NCI-H1694 treated with DMSO at 0.1 percent for 48 hours (cell line): ENCODE measurements at regions not wholly inside any gene's neighbourhood (a gene's known extent, or its start where the extent isn't known, plus 50 kb on each side); places are given as distances from the start of the nearest gene placed in this dataset.

Source experiments
- DNase-seq: peaks from one replicate; lab custom pipeline; 2025; lab: John Stamatoyannopoulos, UW

DNA sequence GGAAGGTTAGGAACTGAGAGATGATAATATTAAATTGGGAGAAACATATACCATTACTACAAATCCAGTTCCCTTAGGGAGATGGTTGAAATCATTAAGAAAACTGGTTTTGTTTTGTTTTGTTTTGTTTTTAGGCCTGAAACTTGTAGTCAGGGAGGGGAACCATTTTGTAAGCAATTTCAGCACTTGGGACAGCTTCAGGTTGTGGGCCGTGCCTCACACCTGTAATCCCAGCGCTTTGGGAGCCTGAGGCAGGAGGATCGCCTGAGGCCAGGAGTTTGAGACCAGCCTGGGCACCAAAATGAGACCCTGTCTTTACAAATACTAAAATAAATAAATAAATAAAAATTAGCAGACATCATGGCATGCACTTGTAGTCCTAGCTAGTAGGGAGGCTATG, 694.3 kb upstream of the NR5A2 start:
- DNase-seq, result no peak

DNA sequence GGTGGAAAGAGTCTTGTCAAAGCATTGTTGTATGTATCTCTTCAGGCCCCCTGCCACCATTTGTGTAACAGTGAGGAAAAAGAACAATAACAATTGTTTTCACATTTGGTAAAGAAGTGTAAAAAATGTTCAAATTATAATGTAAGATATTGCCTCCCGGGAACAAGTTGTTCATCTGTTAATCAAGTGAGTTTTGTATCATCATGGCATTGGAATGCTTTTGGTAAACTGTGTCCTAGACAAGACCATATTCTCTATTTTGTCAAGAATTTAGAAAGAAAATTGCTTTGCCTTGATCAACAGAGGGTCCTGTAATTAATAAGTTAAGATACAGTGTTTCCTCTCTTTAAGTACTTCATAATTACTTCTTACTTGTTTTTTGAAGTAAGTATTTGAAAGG, 692.0 kb upstream of the NR5A2 start:
- no peak for DNase-seq

DNA sequence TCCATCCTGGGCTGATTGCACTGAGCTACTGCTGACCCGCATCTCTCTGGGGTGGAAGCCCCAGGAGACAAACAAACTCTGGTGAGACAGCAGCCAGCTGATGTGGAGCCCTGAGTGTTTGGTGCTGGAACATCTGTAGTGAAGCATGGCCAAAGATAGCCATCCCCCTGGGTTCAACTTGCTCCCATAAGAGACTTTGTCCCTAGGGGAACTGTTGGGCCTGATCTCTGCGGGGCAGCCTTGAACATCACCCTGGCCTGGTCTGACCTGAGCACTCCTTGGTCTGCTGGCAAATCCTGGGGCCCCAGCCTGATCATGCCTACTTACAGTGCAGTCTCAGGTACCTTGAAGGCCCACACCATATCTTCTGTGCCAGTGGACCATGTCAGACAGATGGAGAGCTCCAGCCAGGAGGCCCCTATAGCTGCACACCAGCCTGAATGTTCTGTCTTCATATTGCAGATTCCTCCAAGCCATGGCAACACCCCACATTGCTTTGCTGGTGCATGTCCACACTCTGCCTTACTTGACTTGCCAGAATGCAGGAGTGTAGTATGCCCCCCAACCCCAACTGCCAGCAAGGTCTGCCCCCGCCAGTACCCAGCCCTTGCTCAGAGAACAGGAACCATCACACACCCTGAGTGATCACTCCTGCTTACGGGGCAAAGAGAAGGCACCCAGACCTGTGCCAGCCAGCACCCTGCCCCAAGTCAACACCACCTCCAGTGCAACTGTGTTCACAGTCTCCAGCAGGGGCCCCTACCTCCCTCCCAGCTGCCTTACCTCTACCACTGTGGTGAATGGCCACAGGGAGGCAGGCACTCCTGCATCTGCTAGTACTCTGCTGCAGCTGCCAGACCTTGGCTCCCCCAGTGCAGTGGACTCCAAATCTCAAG, 690.5 kb upstream of the NR5A2 start:
- DNase-seq, result no peak

DNA sequence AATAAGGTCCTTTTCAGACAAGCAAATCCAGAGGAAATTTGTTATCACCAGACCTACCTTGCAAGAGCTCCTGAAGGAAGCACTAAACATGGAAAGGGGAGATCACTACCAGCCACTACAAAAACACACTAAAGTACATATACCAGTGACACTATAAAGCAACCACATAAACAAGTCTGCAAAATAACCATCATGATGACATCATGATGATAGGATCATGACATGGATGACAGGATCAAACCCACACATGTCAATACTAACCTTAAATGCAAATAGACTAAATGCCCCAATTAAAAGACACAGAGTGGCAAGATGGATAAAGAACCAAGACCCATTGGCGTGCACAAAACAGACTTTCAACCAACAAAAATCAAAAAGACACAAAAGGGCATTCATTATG, 688.8 kb upstream of the NR5A2 start:
- DNase-seq, result no peak

DNA sequence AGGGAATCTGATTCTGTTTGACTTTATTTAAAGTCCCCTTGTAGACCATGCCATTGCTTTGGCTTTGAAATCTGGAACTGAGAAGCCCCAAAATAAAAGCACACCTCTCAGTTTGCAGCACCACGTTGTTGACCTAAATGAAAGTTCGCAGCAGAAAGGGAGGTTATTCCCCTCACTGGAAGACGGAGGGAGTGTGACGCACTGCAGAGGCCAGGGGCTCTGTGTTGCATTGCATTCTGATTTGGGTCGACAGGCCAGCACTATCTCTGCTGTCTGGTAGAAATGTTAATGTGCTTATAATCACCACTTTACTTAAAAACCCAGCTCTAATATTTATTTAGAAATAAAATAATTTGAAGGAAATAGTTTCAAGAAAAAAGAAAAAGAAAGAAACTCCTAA, 675.2 kb upstream of the NR5A2 start:
- no peak for DNase-seq

DNA sequence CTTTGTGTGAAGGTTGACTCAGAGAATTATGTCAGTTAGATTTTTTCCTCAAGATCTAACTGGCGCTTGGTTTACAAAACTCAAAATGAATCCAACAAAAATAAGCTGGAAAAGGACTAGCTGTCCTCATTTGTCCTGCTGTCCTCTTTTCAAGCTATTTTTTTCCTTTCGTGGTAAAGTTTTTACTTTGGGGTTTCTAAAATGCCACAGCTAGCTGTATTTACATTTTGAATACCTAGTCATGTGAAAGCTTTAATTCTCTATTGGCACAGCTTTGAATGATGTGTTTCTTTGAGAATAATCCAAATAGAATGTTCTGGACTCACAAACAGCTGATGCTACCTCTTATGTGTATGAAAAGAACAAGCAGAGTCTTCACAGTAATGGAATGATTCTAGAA, 673.6 kb upstream of the NR5A2 start:
- DNase-seq, result no peak

DNA sequence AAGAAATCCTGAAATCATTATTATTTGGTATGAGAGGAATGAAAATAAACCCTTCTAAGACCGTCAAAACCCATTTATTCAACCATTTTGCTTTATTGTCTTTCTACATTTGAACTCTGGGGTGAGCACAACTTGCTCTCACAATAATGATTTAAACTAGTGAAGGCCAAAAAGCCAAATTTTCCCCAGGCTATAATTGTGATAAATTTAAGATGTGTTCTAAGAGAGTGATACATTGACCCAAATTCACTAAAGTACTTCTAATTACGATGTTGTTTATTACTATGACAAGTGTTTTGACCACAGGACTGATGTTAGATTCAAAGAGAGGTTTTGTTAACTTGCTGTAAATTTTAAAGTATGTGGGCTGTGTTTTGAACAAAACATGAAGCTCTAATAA, 670.9 kb upstream of the NR5A2 start:
- no peak for DNase-seq

DNA sequence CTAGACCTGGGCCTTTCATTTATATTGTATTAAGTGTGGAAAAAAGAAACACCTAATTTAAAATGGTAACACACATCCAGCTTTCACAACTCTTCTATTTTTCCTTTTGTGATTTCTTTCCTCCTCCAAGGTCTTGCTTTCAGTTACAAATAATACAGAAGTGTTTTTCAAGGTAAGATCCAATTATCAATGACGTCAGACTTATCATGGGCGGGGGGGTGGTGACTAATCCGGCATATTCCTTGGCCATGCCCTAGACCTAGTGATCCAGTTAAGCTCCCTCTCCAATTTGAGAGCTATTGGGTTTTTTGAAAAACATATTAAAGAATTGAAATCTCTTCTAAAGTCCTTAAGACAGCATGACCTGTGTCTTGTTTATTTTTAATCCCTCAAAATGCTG, 669.9 kb upstream of the NR5A2 start:
- DNase-seq, result no peak

DNA sequence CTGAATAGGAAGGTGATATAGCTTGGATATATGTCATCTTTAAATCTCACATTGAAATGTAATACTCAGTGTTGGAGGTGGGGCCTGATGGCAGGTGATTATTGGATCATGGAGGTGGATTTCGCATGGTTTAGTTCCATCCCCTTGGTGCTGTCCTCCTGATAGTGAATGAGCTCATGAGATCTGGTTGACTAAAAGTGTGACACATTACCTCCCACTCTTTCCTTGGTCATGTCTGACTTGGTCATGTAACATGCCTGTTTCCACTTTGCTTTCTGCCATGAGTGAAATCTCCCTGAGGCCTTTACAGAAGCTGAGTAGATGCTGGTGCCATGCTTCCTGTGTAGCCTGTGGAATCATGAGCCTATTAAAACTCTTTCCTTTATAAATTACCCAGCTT, 664.5 kb upstream of the NR5A2 start:
- no peak for DNase-seq

DNA sequence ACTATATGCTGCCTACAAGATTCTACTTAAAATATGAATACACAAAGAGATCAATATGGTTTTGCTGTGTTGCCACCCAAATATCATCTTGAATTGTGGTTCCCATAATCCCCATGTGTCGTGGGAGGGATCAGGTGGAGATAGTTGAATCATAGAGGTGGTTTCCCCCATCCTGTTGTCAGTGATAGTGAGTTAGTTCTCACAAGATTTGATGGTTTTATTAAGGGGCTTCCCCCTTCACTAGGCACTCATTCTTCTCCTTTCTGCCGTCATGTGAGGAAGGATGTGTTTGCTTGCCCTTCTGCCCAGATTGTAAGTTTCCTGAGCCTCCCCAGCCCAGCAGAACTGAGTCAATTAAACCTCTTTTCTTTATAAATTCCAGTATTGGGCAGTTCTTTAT, 654.4 kb upstream of the NR5A2 start:
- no peak for DNase-seq

DNA sequence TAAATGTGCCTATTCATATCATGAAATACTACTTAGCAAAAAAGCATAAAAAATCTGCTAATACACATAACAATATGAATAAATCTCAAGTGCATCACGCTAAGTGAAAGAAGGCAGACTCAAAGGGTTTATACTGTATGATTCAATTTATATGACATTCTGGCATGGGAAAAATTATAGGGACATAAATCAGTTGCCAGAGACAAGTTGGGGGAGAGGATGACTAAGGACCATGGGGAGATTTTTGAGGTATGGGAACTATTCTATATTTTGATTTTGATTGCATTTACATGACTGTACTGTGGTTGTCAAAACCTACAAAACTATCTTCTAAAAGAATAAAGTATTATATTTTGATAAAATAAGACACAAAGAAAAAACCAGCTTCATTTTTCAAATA, 650.3 kb upstream of the NR5A2 start:
- DNase-seq, result no peak

DNA sequence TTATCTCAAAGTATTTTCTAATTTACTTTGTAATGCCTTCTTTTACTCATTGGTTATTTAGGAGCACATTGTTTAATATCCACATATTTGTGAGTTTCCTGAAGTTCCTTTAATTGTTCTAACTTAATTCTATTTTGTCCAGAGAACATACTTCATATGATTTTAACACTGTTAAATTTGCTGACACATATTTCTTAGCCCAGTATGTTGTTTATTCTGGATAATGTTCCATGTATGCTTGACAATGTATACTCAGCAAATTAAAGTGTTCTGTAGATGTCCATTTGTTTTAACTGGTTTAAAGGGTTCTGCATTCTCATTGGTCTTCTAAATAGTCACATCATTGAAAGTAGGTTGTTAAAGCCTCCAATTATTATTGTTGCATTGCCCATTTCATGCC, 643.7 kb upstream of the NR5A2 start:
- no peak for DNase-seq

DNA sequence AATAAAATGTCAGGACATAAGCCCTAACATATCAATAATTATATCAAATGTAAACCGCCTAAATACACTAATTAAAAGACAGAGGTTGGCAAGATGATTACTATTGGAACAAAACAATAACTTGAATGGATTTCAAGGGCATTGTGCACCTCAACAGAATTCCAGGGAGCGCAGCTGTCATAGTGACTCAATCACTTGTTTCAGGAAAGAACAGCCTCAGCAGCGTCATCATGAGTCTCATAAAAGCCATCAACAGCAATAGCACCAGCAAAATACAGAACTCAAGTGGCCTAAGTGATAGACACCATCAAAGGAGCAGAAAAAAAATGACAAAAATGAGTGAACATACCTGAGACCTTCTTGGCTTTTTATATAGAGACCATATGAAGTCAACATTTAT, 632.7 kb upstream of the NR5A2 start:
- no peak for DNase-seq

DNA sequence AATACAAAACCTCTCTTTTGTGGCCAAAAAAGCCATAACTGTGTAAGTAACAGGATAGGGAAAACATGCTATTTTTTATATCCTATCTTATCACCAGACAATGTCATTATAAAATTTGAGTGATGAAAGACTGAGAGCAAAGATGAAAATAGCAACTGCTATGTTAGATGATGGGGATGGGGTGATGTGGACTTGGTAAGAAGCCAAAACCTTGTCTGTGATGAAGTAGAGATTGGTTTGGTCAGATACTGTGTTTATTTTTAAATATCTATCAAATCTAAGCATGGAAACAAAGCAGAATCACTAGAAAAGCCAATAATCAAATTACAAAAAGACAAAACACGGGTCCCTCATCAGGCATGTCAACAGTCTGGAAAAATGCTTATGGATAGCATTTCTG, 631.1 kb upstream of the NR5A2 start:
- no peak for DNase-seq

DNA sequence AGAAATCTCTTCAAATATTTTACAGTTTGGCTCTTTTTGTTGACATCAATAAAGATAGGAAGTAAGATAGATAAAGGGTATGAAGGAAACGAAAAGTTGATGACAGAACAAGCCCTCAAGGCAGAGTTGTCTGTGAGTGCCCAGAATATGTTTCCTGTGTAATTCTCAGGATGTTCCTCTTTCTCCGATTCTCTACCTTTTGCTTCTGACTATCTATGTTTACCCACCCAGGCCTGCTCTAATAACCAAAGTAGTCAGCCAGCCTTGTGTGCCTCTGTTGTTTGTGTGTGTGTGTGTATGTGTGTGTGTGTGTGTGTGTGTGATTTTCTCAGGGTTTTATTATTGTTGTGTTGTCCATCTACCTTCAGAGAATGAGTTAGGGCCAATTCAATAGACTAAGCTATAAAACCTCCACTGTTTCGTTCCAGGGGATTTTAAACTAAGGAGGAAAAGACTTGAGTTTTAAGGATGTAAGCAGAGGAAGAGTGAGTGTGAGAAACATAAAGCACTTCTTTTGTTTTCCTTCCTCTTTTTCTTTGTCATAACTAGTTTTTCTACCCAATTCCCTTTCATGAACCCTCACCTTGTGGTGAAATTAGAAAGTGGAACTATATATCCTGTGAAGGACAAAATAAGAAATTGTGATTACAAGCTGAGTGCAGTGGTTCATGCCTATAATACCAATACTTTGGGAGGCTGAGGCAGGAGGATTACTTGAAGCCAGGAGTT, 627.4 kb upstream of the NR5A2 start:
- DNase-seq, result no peak

DNA sequence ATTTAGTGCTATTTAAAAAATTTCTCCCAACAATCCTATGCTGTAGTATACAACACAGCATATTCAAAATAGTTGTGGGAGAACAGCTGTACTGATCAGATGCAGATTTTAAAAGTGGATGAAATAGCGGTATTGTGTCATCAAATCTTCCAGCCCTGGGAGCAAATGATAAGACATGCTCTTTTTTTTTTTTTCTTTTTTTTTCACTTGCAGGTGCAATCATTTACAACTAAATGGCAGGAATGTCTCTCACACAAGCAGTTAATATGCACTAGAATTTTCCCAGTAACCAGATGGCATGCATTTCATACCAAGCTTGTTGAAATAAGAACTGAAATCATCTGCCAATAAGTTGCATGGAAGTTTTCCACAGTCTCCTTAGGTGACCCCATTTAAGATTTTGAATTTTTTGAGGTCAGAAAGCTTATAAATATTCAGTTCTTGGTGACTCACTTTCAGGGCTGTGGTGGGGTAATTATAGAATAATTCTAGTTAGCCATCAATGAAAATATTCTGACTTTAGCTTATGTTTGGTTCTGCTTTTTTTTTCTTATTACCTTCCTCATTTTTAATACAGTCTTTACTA, 623.9 kb upstream of the NR5A2 start:
- DNase-seq, result no peak

DNA sequence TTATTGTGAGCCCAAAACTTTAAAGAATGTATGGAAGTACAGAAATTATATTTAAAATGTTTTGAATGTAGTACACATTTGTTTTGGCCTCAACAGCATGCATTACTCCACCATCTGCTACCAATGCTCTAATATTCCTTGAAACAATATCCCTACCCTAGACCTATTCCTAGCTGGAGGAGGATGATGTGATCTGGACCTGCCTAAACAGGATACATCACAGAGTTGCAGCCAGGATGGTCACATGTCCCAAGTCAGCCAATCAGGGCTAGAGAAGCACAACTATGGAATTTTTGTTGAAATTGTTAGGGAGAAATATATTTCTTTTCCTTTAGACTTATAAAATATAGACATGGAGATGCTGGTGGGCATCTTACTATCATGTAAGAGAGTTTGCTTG, 623.3 kb upstream of the NR5A2 start:
- DNase-seq, result no peak

DNA sequence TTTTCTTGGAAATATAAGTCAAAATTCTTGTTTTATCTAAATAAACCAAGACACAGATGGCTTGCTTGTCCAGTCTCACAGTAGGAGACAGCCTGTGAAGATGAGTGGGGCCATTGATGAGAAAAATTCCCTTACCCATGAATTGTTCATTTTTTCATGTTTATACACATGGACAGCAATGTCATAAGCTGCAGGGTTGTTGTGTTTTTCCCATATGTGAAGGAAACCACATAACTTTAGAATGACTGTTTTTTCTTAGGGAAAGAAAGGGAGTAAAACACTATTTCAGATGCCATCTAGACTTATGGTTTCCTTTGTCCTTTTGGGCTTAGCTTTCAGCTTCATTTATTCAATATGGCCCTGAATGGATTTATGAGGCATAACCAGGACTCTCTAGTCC, 622.5 kb upstream of the NR5A2 start:
- no peak for DNase-seq

DNA sequence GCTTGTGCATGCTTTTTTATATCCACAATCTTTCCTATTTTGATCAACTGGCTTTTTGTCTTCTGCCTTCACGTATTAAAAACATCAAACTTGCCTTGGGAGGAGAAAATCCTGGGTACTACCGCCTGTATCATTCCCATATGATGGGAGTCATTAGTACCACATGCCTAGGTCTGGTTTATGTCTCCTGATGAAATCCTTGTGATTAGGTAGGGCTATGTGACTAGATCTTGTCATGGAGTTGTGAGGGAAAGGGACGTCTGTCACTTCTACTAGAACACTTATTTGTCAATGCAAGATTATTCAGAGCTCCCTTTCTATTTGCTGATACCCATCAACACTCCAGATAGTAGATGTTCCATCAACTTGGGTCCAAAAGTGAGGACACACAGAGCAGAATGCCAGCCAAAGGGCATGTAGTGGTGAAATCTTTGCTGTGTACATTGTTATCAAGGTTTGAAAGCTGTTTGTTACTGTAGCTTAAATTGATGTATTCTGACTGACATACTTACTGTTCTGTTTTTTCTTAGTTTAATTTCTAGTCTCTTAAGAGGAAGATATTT, 621.8 kb upstream of the NR5A2 start:
- DNase-seq, result no peak

DNA sequence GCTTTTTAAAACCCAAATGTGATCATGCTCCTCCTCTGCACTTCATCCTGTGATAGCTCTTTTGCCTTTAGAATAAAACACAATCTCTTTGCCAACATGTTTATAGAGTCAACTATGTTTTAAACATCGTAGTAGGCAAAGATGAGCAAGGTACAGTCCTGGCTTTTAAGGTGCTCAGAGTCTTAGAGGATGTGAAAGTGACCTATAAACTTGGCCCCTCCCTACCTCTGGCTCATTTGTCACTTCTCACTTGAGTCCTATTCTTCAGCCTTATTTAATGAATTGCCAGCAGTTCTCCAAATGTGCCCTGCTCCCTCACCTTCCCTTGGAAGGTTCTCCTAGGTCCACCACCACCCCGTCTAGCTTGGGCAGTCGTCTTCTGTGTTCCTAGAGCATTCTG, 617.0 kb upstream of the NR5A2 start:
- DNase-seq, result no peak

DNA sequence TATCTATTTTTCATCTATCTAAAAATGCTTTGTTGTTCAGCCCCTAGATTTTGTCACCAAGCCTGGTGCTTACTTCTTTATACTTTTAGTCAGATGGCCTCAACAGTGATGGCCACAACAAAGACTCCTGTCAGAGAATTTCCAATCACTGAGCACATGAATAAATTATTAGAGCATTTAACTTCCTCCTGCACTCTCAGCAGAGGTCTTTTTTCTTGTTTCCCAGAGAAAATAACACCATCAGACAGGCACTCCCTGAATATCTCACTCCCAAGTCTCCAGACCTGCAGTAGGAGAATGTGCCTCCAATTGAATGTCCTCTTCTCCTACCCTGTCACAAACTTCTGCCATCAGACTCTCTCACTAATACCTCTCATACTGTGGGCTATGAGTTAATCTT, 616.0 kb upstream of the NR5A2 start:
- DNase-seq, result no peak

DNA sequence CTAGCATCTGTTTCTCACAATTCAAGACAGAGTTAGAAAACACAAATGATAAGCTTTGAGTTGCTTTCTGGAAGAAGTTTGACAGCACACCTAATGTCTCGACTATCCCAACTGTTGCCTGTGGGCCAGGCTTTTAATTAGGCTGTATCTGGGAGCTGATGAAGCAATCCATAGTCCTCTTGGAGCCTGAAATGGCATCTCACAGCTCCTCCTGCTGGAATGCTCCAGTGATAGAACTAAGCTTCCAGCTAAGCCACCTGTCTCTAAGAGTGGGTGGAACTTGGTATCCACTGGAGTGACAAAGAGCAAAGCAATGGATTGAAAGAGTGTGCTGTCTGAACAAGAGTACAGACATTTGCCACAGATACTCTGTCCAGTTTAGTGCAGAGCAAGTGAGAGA, 605.3 kb upstream of the NR5A2 start:
- DNase-seq, result no peak

DNA sequence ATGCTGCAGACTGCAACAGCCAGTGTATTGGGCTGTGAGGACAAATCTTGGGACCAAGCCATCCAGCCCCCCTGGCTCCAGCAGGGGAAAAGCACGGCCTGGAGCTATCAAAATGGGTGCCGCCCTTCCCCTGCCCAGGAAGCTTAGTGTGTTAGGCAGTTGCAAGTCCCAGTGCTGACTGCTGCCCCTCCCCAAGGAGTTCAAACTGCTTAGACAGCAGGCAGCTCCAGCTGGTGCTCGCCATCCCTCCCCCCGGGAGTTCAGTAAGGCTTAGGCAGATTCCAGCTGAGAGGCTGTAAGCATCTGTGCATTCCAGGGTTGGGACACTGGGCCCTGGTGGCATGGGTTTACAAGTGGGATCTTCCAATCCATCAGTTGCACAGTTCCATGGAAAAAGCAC, 579.6 kb upstream of the NR5A2 start:
- no peak for DNase-seq
